Adrenal gland (tissue), 5 donors: ENCODE measurements at regions not wholly inside any gene's neighbourhood (a gene's known extent, or its start where the extent isn't known, plus 50 kb on each side); places are given as distances from the start of the nearest gene placed in this dataset.
"Not testable (repeated sequence)": the region's sequence is repeated elsewhere in the genome, so short reads cannot be mapped to it uniquely, and the experiment has no call there.

Source experiments
- POLR2A ChIP-seq, 2 donors: fragments of 450-650 bp; IDR thresholded peaks; one replicate each; pipeline ENCODE4 v1.6.1; 2017; ENCODE audit warnings: antibody characterized with exemption in 2 of 2, mild to moderate bottlenecking in 2 of 2, moderate library complexity in 1 of 2
- TF ChIP-seq, protein P1 (sequence below), 6 experiments: fragments of 450-650 bp in 4 of 6; fragments of 200-600 bp in 2 of 6; sonication (generic) in 1 of 6; IDR thresholded peaks; 1 replicate in 5 of 6; 2 replicates in 1 of 6; pipeline versions ENCODE4 v1.5.1 to v1.8.0; 2016 to 2021; ENCODE audit warnings: antibody characterized with exemption in 6 of 6, mild to moderate bottlenecking in 2 of 6, moderate library complexity in 1 of 6
- donor health status: DM: no; HTN: no; CAD: no.

DNA sequence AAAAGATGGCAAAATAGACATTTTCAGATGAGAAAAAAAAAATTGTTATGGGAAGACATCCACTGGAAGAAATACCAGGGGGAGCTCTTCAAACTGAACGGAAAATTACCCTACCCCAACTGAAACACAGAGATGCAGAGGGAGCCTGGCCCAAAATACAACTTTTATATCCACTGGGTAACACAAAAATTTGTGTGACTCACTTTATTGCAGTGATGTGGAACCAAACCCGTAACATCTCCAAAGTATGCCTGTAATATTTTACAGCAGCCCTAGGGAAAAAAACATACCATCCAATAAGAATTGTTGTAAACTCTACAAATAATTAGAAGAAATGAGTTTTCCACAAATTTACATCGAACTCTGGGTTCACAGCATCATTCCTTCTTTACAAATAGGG lies 152.6 kb upstream of the KCTD7 start:
- TF ChIP-seq, protein P1, sequence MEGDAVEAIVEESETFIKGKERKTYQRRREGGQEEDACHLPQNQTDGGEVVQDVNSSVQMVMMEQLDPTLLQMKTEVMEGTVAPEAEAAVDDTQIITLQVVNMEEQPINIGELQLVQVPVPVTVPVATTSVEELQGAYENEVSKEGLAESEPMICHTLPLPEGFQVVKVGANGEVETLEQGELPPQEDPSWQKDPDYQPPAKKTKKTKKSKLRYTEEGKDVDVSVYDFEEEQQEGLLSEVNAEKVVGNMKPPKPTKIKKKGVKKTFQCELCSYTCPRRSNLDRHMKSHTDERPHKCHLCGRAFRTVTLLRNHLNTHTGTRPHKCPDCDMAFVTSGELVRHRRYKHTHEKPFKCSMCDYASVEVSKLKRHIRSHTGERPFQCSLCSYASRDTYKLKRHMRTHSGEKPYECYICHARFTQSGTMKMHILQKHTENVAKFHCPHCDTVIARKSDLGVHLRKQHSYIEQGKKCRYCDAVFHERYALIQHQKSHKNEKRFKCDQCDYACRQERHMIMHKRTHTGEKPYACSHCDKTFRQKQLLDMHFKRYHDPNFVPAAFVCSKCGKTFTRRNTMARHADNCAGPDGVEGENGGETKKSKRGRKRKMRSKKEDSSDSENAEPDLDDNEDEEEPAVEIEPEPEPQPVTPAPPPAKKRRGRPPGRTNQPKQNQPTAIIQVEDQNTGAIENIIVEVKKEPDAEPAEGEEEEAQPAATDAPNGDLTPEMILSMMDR (IDR thresholded peaks at IDR 0.05): not testable (repeated sequence)
- TF ChIP-seq POLR2A (IDR thresholded peaks at IDR 0.05): not testable (repeated sequence)
